ENCODE measurements at regions not wholly inside any gene's neighbourhood (a gene's known extent, or its start where the extent isn't known, plus 50 kb on each side); places are given as distances from the start of the nearest gene placed in this dataset.

DNA sequence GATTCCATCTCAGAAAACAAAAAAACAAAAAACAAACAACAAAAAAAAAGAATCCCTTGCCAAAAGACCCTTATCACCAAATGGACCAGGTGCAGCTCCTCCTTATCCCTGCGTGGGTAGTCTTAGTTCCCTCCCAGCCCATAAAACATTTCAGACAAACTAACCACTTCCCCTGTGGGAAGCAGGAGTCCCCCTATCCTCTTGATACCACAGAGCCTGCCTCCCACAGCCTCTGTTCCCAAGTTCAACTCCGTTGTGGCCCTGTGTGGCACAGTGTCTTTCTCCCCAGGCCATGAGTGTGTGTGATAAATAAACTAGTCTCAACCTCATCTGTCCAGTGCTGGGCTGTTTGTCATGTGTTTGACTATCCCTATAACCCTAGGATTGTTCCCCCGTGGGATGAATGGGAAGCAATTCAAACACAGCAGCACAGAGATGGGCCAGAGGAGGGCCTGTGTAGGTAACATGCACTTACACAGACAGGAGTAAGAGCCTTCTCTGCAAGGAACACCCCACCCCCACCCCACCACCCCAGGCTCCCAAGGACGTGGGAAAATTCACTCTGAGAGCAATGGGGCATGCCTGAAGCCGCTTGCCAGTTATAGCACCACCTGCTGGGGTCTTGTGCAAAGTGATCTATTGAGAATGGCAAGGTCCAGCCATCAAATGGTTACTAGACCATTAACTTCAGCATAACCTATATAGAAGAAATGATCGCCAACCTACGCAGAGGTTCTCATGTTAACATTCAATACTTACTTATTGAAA lies 147.1 kb upstream of the GHITM start:
- no peak overlapping the region for H3K4me3 Mint-ChIP-seq
- no peak for DNase-seq
- no peaks in the 10 kb centered on the region for H3K4me1 Mint-ChIP-seq (ENCODE audit: low read depth)
- H3K27ac Mint-ChIP-seq = no peak overlapping the region
- peaks cover 7% of the 10 kb centered on the region for H3K9me3 Mint-ChIP-seq
- H3K27me3 Mint-ChIP-seq (ENCODE audit: insufficient read depth) = no peaks in the 10 kb centered on the region
- peak; percentile 19; the same call in 1 of the 2 replicates for TF ChIP-seq CTCF (IDR thresholded peaks at IDR 0.05)
- H3K36me3 Mint-ChIP-seq (ENCODE audit: low read depth) = no peaks in the 10 kb centered on the region

GRCh38 chr10:83994325-83994724 lies 145.0 kb upstream of the GHITM start:
- peaks cover 17% of the 10 kb centered on the region for H3K9me3 Mint-ChIP-seq

DNA sequence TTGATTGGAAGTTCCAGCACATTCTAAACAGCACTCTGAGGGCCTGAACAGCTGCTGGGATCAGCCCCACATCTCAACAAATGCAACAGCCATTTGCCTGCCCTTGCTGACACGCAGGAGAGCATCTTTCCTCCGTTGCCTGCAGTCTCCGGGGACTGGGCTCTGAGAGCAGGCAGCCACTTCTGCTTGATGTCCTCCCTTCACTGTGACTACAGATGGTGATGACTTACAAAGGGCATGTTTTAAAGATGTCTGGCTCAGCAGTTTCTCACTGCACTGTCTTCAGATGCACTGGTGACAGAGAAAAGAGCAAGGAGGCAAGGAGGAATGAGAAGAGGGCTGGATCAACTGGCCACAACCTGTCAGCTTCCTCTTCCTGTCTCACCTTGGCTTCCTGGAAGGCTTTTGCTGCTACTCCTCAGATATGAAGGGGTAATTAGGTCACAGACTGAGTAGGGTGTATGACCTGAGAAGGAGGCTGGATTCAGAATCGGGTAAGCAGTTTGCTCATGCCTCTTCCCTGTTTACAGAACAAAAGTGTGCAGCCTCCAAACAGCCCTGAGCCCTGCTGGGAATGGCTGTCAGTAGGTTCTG lies 143.5 kb upstream of the GHITM start:
- Mint-ChIP-seq H3K9me3 (peaks cover 22% of the 10 kb centered on the region), H3K27ac (no peak overlapping the region), H3K27me3 (ENCODE audit: insufficient read depth) (no peaks in the 10 kb centered on the region; the same call in 1 of the 2 replicates), H3K4me1 (ENCODE audit: low read depth) (no peaks in the 10 kb centered on the region), H3K4me3 (no peak overlapping the region), H3K36me3 (ENCODE audit: low read depth) (no peaks in the 10 kb centered on the region)
- TF ChIP-seq CTCF (IDR thresholded peaks at IDR 0.05) = no peak
- DNase-seq = no peak

More at GRCh38 chr10:83994325-83994724, 145.0 kb upstream of the GHITM start:
- TF ChIP-seq CTCF (IDR thresholded peaks at IDR 0.05) = no peak
- DNase-seq = no peak
- Mint-ChIP-seq H3K4me1 (ENCODE audit: low read depth) (no peaks in the 10 kb centered on the region), H3K4me3 (no peak overlapping the region), H3K27me3 (ENCODE audit: insufficient read depth) (no peaks in the 10 kb centered on the region), H3K27ac (no peak overlapping the region), H3K36me3 (ENCODE audit: low read depth) (no peaks in the 10 kb centered on the region)

DNA sequence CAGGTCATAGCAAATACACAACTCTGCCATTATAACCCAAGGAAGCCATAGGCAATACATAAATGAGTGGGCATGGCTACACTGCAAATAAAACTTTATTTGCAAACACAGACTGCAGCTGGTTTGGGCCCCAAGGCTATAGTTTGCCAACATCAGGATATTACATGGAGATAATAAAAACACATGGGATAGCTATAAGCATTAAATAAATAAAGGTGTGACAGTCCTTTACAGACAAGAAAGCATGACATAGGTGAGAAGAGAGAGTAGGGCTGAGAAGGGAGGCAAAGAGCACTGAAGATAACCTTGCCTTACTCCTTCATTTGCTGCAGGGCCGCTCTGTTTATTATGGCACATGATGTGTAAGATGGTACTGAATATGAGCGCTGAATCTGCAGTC lies 135.1 kb upstream of the GHITM start:
- Mint-ChIP-seq H3K27me3 (ENCODE audit: insufficient read depth) (peaks cover 2% of the 10 kb centered on the region), H3K36me3 (ENCODE audit: low read depth) (no peaks in the 10 kb centered on the region)

GRCh38 chr10:84005403-84005802 lies 133.9 kb upstream of the GHITM start:
- Mint-ChIP-seq H3K27ac (no peak overlapping the region), H3K9me3 (peaks cover 20% of the 10 kb centered on the region), H3K27me3 (ENCODE audit: insufficient read depth) (peaks cover 2% of the 10 kb centered on the region), H3K4me3 (no peak overlapping the region), H3K4me1 (ENCODE audit: low read depth) (no peaks in the 10 kb centered on the region), H3K36me3 (ENCODE audit: low read depth) (no peaks in the 10 kb centered on the region)
- no peak for DNase-seq
- TF ChIP-seq CTCF (IDR thresholded peaks at IDR 0.05) = no peak

More for the DNA sequence above, 135.1 kb upstream of the GHITM start:
- no peak for DNase-seq
- Mint-ChIP-seq H3K4me3 (no peak overlapping the region), H3K9me3 (peaks cover 26% of the 10 kb centered on the region), H3K4me1 (ENCODE audit: low read depth) (no peaks in the 10 kb centered on the region), H3K27ac (no peak overlapping the region)
- TF ChIP-seq CTCF (IDR thresholded peaks at IDR 0.05) = no peak
